NCI-H2171 (cell line): ENCODE measurements at regions not wholly inside any gene's neighbourhood (a gene's known extent, or its start where the extent isn't known, plus 50 kb on each side); places are given as distances from the start of the nearest gene placed in this dataset.
"Not testable (repeated sequence)": the region's sequence is repeated elsewhere in the genome, so short reads cannot be mapped to it uniquely, and the experiment has no call there.

Experiments used
- DNase-seq: peaks from one replicate; lab custom pipeline; 2025; lab: John Stamatoyannopoulos, UW

DNA sequence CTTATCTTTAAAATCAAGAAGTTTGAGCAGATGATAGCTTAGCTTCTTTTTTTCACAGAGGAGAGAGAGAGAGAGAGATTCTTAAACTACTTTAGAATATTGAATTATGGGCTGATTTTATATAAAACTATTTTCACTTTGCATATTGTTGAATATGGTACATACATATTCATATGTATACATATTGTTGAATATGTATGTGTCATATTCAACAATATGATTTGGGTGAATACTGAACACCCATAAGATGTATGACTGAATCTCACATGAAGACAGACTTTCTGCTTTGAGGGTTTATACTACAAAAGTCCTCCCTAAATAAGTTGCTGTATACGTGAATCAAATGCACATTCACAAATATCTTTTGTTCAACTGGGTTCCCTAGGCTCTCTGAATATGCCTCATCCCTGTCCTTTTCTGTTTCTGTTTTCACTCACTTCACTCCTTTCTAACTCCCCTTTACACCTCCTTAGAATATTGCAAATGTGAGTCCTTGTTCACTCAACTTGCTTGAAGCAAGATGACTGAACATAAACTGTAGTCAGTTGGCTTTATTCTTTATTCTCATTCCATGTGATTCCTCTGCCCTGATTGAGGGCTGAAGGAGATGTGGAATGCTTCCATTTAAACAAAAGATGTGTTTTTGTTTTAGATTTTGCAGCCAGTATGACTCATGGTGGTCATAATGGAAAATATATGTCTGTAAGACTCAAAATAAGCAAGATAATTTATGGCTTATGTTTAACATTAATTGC lies 225.4 kb upstream of the DAB2 start:
- DNase-seq, result no peak

DNA sequence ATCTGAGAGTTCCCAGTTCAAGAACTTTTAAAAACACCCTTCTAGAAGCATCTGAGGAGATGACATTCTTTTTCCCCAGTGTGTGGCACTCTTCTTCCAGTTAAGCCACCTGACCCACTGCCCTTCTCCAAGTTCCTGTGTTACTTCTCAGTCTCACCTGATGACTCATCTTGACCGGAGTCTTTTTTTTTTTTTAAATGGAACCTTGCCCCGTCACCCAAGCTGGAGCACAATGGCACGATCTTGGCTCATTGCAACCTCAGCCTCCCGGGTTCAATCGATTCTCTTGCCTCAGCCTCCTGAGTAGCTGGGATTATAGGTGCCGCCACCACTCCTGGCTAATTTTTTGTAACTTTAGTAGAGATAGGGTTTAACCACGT lies 224.1 kb upstream of the DAB2 start:
- no peak for DNase-seq

GRCh38 chr5:39648085-39648847 lies 223.5 kb upstream of the DAB2 start:
- no peak for DNase-seq

GRCh38 chr5:39640552-39640951 lies 215.8 kb upstream of the DAB2 start:
- no peak for DNase-seq

DNA sequence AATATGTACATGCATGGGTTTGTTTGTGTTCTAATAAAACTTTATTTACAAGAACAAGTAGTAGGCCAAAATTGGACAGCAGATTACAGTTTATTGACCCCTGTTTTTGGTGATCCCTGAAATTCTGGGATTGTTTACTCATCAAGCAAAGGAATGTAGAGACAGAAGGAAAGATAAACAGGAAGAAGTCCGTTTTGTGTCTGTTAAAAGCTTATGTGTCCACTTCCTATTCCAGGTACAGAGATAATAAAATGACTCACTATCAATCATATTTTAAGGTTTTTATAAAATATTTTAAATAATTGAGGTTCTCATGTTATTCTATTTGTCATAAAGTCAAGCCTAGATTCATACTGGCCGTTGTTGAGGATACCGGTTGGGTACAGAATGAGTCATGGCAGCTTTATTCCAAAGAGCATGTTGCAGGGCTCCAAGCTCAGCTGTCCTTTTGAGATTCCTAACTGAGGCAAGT lies 214.9 kb upstream of the DAB2 start:
- no peak for DNase-seq

DNA sequence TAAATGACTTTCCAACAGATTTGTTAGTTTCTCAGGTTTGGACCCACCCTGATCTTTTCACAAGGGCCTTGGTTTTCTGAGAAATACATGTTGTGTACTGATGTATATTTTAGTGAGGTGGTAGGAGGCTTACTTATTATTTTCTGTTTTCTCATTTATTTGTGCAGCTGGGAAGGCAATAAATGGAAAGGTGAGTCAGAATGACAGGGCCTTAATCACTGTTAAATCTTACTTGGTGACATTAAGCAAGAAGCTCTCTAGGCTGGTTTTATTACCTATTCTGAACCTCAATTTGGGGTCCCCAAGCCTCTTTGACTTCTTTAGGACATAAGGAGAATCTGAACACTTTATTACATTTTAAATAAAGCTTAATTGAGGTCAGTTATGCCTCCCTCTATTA lies 214.0 kb upstream of the DAB2 start:
- no peak for DNase-seq

DNA sequence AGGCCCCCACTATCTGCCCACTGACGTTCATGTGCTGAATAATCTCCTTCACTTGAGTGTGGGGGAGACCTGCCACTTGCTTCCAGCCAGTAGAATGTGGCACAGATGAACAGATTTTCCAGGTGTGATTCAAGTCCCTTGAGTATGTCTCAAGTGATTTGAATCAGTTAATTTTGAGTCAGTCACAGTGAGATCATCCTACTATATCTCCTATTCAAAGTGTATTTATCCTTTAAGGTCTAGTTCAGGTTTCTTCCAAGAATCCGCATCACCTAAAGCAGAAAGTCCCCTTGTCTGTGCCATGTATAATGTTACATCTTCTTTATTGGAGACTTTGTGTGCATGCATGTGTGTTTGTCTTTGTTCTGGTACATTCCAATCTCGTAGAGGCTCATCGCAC lies 208.3 kb upstream of the DAB2 start:
- DNase-seq, result no peak

DNA sequence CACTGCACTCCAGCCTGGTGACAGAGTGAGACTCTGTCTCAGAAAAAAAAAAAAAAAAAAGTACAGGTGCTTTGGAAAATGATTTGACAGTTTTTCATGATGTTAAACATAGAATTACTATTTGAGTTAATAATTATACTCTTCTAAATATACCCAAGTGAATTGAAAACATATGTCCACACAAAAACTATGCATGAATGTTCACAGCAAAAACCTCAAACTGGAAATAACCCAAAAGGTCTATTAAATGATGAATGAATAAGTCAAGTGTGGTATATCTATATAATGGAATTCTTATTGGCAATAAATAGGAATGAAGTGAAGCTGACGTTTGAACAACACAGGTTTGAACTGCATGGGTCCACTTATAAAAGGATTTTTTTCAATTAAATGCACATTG lies 207.2 kb upstream of the DAB2 start:
- no peak for DNase-seq

- no peak for DNase-seq
Measured at GRCh38 chr5:39629946-39630345, 205.2 kb upstream of the DAB2 start.

- DNase-seq, result no peak
Measured at GRCh38 chr5:39628348-39628747, 203.6 kb upstream of the DAB2 start.

- no peak for DNase-seq
Measured at GRCh38 chr5:39624890-39625289, 200.1 kb upstream of the DAB2 start.

DNA sequence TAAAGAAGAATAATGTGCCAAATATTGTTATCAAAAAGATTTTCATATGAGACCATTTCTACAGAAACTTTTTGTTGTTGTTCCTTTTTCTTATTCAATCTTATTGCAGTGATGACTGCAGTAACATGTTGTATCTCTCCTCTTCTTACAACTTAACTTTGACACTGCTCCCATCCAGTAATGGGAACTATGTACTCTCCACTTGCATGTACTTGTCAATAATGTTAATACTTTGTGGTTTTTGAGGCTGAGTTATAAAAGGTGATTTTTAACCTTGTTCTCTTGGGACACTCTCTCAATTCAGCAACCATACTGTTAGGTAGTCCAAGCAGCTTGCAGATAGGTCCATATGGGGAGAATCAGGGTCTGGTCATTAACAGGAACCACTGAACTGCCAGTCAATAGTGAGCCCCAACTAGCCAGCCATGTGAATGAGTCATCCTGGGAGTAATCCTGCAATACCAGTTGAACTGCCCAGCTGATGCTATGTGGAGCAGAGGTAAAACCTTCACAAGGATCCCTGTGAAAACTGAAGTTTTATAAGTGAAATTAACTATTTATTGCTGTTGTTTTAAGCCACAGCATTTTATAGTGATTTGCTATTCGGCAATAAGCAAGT lies 199.6 kb upstream of the DAB2 start:
- DNase-seq, result no peak

GRCh38 chr5:39623291-39623865 lies 198.6 kb upstream of the DAB2 start:
- no peak for DNase-seq

DNA sequence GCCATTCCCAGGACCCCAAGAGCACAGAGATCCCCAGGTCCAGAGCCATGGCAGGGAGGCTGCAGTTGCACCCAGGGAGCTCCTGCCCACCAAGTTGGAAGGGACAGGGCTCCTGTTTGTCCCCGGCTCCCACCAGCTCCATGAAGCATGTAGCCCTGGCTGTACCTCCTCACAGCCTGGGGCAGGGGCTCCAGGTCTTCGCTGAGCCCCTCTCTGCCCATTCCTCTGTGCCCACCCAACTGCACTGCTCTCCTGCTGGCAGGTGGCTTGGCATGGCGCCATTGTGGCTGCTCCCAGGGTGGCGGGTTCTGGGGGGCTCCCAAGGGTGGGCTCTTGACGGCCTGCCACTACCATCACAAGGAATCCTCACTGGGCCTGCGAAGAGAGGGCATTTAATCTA lies 197.5 kb upstream of the DAB2 start:
- no peak for DNase-seq

- no peak for DNase-seq
Measured at GRCh38 chr5:39619168-39619818, 194.5 kb upstream of the DAB2 start.

GRCh38 chr5:39618391-39618790 lies 193.6 kb upstream of the DAB2 start:
- DNase-seq, result no peak

DNA sequence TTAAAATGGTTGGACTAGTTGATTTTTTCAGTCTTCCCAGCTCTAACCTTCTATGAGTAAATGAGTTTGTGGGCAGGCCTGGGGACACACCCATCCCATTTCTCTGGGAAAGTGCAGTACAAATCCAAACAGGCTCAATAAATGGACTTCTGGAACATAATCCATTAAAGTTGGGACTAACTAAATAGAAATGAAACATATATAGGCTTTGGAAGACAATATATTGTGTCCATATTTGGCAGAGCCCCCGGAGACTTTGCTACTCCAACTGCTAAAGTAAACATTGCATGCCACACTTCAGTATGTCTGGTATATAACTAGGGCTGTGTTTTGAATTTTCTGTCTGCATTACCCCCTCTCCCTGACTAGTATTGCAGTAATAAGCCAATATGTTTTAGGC lies 191.4 kb upstream of the DAB2 start:
- DNase-seq, result no peak

DNA sequence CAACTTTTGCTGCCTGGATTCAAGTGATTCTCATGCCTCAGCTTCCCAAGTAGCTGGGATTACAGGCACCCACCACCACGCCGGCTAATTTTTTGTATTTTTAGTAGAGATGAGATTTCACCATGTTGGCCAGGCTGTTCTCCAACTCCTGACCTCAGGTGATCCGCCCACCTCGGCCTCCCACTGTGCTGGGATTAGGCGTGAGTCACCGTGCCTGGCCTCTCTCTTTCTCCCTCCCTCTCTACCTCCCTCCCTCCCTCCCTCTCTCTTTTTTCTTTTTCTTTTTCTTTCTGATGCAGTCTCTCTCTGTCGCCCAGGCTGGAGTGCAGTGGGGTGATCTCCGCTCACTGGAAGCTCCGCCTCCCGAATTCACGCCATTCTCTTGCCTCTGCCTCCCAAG lies 186.3 kb upstream of the DAB2 start:
- not testable (repeated sequence) for DNase-seq

GRCh38 chr5:39608024-39608423 lies 183.2 kb upstream of the DAB2 start:
- no peak for DNase-seq

DNA sequence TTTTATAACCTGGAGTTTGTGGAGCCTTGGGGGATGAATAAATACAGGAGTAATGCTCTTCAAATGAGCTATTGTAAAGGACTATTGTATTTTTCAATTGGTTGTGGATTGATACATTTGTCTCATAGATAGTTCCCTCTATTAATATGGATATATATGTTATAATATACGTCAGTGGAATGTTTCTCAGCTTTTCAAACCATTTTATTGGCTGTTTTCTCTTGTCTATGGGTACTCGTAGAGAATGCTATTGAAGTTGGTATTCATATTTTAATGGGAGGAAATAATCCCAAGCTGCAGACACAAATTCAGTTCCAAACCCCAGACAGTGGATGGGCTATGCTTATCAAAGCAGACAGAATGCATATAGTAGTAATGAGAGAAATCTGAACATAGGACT lies 181.8 kb upstream of the DAB2 start:
- DNase-seq, result no peak

- no peak for DNase-seq
Measured at GRCh38 chr5:39605588-39606575, 181.1 kb upstream of the DAB2 start.
